Urothelium cell line (cell line): ENCODE measurements at regions not wholly inside any gene's neighbourhood (a gene's known extent, or its start where the extent isn't known, plus 50 kb on each side); places are given as distances from the start of the nearest gene placed in this dataset.
"Not testable (repeated sequence)": the region's sequence is repeated elsewhere in the genome, so short reads cannot be mapped to it uniquely, and the experiment has no call there.

Experiments used
- DNase-seq: peaks from one replicate; pipeline ENCODE4 v3.0.0; 2011; ENCODE audit warnings: low spot score, mixed read lengths
- FAIRE-seq: peaks from 2 replicates; lab custom pipeline; 2011; peaks lifted over from hg19 to GRCh38; lab: Jason Lieb, UNC

DNA sequence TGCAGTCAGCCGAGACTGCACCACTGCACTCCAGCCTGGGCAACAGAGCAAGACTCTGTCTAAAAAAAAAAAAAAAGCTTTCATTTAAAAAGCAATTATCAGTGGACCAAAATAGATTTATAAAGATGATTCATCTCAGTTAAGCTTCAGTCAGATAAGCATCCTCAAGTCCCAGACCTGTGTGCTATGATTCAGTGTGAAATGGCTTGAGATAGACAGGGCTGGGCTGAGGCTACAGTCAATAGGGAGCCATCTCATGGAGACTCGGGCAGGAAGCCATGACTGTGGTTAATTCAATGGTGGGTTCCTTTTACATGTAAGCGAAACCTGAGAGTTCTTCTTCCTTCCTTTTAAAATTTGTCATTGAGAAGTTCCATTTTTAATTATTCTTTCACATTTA lies 276.0 kb downstream of the TFAP2A start:
- FAIRE-seq, result no peak
- DNase-seq, result peak; percentile 32

DNA sequence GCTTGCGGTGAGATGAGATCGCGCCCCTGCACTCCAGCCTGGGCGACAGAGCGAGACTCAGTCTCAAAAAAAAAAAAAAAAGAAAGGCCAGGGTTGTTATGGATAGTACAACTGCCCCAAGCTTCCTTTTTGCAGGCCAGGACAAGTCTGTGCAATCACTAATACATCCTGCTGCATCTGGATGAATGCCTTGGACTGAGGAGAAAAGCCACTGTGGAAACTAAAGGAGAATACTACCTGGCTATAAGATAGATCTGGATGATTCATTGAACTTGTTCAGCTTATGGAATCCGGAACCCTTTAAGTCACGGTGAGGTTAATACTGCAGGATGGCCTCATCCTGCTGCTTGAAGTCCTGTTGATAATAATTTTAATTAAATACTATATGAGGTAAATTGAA lies 278.2 kb downstream of the TFAP2A start:
- DNase-seq (no peak), FAIRE-seq (no peak)

DNA sequence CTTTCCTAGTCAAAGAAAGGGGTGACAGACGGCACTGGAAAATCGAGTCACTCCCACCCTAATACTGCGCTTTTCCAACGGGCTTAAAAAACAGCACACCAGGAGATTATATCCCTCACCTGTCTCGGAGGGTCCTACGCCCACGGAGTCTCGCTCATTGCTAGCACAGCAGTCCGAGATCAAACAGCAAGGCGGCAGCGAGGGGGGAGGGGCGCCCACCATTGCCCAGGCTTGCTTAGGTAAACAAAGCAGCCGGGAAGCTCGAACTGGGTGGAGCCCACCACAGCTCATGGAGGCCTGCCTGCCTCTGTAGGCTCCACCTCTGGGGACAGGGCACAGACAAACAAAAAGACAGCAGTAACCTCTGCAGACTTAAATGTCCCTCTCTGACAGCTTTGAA lies 280.7 kb downstream of the TFAP2A start:
- not testable (repeated sequence) for FAIRE-seq

DNA sequence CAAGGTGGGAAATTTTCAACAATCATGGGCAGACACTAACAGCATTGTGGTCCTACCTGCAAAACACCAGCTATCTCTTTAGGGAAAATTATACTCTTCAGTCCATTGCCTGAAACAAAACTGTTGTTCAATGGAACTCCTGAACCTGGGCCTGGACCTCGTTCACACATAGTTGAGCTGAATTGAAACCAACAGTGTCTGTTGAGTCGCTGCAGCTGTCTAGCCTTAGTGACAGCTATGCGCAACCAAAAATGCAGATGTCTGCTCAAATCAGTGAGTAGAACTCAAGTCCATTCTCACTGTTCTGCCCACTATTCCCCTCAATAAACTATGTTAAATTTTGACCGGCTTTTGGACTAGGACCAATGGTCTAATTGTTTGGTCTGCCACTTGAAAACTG lies 286.2 kb downstream of the TFAP2A start:
- FAIRE-seq (no peak), DNase-seq (no peak)

More for the DNA sequence above, 280.7 kb downstream of the TFAP2A start:
- DNase-seq, result not testable (repeated sequence)

DNA sequence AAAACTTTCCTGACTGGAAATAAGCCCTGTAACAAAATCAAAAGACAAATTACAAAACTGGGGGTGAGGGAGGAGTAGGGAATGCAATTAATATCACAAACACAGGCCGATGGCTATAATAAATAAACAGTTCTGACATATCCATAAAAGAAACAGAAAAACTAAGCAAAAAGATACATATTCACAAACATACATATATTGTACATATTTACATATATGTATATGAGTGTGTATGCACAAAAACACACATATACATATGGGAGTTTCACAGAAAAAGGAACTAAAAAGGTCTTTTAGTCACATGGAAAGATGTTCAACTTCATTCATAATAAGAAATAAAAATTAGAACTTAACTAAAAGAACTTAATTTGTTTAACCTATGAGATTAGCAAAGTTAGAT lies 292.7 kb downstream of the TFAP2A start:
- FAIRE-seq, result no peak
- no peak for DNase-seq

DNA sequence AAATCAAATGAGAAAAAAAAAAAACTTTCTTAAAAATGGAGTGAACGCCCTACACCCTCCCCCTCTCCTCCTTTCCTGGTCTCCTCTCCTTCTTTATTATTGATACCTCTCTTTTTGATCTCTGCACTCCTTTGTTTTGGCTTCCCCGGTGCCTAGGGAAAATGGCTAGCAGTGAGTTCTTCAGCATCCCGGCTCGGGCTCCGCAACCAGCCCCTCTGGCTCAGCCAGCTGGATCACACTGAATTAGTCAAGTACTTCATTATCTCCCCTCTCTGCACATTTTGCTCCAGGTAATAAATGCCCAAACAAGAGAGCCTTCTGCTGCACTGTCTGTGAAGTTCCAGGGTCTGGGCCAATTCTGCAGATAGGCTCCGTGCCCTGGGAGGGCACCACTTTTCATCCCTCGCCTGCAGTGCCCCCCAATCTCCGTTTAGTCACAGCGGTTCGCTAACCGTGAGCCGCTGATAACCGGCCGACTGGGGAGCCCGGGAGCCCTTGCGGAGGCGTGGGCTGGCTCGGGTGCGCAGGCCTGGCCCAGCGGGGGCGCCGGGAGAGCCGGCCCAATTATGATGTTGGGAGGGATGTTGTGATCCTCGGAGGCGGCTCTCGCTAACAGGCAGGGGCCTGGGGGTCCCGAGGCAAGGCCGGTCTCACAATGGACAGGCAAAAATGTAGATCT lies 301.9 kb downstream of the TFAP2A start:
- no peak for FAIRE-seq
- DNase-seq, result no peak

DNA sequence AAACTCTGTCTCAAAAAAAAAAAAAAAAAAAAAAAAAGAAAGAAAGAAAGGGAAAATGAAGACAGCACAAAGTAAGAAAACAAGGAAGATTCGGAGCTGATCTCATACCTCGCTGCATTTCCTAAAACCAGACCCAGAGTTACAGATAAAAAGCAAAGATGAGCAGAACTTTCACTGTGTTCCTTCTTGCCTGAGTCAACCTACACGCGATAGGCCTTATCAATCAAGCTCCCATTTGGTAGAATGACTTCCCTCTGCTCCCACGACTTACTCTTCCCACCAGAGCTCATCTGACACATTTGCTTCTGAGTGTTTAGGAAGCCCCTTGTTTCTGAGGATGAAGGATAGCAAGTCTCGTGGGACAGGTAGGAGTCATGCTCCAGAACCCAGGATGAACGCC lies 302.9 kb downstream of the TFAP2A start:
- no peak for DNase-seq
- no peak for FAIRE-seq

DNA sequence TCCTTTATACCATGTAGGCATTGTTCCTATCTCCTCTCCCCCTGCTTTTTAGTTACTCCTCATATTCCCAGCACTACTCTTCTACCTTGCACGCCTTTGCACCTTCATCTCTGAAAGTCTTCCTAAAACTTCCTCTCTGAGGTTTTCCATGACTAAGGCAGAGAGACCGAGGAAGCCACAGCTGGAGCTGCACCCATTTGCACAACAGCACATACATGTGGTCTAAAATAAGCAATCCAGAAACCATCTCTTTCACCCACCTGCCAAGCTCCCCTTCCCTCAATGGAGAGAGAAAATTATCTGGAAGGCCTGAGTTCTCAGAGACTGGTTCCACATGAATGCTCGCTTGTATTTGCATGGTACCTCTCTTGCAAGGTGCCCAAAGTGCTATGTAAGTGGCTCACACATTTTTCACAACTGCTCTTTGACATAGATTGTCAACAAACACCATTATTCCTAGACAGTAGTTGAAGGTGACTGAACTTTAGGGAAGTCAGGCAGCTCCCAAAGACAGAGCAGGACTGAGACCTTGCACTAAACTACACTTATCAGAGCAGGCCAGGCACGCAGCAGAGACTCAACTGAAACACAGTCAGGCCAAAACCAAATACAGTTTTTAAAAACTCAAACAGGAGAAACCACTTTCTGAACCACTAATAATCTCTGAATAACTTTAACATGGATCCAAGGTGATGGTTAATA lies 313.2 kb downstream of the TFAP2A start:
- DNase-seq (no peak), FAIRE-seq (no peak)

DNA sequence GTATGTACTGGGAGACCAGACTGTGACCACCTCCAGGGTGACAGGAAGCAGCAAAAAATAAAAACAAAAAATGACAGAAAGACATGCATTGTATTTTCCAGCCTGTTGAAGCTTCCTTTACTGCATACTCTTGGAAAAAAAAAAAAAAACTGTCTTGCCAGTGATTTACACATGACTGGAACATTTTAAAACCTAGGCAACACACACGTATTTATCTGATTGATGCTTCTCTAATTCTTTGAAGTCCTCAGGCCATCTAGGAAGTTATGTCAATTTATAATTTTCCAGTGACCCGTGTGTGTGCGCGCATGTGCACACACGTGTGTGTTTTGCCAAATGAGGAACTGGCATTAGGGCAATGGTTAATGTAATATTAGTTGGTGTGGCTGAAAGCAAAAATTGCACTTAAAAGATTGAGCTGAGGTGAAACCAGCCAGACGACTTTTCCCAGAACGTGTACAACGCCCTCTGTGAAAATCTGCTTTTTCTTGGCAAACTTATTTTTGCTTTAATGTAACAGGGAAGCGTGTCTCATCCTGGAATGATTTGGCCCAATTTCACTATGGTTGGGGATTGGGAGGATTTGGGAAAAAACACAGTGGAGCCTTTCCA lies 315.2 kb downstream of the TFAP2A start:
- DNase-seq (no peak), FAIRE-seq (no peak)

DNA sequence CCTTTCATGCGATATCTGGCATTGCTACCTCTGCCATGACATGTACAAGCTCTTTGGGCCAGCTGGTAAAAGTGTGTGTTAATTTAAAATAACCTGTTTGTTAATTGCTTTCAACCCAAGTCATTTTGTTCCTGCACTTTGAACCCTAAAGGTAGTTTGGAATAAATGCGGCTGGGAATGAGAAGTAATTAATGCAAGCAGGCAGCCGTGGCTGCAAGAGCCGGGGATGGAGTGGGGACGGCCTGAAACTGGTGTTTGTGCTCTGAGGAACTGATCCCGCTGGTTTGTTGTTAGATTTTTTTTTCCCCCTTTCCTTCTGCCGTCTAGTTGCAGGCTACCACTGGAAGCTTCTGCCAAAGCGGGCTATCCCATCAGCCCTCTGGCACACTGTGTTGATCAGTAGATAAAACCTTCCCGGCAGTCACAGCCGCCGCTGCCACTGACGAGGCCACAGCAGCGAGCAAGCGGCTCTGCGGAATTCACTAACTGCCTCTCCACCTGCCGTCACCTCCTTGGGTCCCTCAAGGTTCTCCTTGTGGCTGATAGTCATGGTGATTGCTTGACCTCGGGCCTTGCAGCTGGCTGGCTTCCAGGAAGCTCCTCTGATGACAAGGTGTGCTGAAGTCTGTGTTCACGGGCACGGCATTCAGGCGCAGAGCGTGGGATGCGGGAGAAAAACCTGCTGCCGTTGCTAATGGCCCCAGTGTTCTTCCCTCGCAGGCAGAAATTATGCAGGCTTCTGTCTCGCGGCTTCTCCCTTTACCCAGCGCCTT lies 315.9 kb downstream of the TFAP2A start:
- DNase-seq, result no peak
- no peak for FAIRE-seq

DNA sequence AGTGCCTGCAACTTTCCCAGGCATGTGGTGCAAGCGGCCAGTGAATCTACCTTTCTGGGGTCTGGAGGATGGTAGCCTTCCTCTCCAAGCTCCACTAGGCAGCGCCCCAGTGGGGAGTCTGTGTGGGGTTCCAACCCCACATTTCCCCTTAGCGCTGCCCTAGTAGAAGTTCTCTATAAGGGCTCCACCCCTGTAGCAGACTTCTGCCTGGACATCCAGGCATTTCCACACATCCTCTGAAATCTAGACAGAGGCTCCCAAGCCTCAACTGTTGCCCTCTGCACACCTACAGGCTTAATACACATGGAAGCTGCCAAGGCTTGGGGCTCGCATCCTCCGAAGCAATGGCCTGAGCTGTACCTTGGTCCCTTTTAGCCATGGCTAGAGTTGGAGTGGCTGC lies 321.6 kb downstream of the TFAP2A start:
- DNase-seq (no peak), FAIRE-seq (no peak)

DNA sequence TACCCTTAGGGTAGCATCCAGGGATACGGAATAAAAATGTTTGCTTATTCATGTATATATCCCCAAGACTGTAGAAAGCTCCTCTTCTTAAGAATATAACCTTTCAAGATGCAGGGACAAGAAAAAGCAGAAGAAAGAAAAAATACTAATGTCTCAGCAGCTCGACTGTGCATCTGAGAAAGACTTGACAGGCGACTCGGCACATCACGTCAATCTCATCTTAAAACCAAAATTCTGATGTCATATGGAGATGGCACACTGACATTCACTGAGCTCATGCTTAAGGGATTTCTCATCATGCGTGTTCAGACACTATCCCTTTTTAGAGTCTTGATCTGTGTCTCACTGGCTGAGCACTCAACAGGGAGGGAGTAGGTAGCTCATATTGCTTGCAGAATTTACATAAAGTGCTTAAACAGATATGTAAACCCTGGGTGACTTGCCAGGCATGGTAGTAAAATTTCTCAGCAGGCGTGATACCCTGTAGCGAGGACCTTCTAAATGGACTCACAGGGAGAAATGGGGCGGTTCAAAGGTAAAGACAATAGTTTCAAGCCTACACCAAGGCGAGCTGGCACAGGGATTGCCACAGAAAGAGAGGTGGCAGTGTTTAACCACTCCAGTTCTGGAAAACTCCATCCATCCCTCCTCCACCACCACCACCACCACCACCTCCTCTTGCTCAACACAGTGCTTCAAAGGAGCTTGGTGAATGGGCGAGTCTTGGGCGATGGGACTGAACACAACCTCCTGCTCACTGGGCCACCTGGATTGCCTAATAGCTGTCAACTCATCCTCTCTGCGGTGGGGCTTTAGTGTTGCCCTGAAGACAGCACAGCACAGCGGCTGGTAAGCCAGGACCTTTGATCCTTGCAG lies 330.5 kb downstream of the TFAP2A start:
- no peak for DNase-seq
- FAIRE-seq, result no peak

DNA sequence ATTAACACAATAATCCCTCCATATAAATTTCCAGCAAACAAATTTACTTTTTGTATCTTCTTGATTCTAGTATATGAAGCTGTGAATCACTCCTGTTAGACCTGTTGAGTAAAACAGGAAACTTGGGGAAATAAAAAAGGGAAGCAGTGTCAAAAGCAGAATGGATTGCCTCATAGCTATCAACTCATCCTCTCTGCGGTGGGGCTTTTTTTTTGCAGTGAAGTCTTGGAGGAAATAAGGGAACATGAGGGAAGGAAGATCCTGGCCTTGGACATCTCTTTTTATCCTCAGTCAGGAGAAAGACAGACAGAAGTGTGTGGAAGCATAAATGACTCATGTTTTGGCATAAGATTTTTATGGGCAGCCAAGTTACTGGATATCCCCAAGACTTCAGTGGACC lies 332.5 kb downstream of the TFAP2A start:
- DNase-seq (no peak), FAIRE-seq (no peak)

DNA sequence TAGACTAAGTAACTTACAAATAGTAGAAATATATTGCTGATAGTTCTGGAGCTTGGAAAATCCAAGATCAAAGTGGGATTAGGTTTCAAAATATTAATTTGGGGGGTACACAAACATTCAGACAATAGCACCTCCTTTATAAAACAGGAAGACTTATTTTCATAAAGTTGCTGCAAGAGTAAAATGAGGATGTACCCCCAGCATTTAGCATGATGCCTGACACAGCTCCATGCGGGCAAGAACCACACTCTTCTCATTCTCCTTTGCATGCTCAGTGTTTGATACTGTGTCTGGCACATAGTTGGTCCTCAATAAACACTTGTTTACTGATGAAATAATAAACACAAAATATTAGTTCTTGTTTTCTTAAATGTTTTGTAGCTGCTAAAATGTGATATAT lies 332.9 kb downstream of the TFAP2A start:
- FAIRE-seq (no peak), DNase-seq (no peak)

DNA sequence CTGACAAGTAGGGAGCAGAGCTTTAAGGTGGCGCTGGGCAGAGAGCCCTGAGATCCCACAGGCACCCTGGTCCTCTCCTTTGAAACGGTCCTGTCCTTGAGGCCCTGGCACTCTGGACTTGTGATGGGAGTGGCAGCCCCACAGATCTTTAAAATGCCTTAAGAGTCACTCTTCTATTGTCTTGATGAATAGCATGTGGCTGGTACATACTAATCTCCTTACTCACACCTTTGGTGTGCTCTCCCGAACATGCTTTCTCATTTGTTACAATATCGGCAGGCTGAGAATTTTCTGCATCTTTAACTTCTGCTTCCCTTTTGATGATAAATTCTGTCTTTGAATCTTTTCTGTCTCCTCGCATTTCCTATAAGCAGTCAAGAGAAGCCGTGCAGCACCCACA lies 333.8 kb downstream of the TFAP2A start:
- DNase-seq (no peak), FAIRE-seq (no peak)

DNA sequence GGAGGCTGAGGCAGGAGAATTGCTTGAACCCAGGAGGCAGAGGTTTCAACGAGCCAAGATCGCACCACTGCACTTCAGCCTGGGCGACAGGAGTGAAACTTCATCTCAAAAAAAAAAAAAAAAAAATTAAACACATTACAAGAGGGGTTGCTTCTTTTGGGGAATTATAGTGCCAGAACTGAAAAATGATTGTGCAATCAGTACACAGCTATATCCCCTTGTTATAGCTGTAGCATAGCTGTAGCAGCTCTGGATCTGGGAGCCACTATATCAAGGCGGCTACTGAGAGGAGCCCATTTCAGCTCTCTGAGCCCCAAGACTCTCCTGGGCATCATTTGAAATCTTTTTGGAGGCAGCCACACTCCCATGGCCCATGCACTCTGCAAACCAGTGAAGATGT lies 334.3 kb downstream of the TFAP2A start:
- FAIRE-seq (no peak), DNase-seq (no peak)

DNA sequence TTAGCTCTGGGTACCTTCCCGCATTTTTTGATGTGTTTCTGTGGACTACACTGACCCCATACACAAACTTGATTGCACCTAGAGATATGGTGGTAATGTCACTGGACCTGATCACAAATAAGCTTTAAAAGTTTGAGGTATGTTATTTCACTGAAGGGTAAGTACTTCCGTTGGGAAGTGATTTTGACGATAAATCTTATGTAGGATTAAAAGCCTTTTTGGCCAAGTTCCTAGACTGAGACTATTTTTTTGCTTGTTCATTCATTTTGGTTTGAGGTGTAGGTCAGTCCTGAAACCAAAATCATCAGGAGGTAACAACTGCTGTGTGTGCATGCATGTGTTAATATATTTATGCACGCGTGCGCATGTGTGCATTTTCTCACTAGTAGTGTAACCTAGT lies 336.3 kb downstream of the TFAP2A start:
- DNase-seq (no peak), FAIRE-seq (no peak)

DNA sequence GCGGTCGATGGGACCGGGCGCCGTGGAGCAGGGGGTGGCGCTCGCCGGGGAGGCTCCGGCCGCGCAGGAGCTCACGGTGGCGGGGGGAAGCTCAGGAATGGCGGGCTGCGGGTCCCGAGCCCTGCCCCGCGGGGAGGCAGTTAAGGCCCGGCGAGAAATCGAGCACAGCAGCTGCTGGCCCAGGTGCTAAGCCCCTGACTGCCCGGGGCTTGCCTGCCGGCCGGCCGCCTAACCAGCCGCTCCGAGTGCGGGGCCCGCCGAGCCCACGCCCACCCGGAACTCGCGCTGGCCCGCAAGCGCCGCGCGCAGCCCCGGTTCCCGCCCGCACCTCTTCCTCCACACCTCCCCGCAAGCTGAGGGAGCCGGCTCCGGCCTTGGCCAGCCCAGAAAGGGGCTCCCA lies 340.1 kb downstream of the TFAP2A start:
- not testable (repeated sequence) for FAIRE-seq, DNase-seq

DNA sequence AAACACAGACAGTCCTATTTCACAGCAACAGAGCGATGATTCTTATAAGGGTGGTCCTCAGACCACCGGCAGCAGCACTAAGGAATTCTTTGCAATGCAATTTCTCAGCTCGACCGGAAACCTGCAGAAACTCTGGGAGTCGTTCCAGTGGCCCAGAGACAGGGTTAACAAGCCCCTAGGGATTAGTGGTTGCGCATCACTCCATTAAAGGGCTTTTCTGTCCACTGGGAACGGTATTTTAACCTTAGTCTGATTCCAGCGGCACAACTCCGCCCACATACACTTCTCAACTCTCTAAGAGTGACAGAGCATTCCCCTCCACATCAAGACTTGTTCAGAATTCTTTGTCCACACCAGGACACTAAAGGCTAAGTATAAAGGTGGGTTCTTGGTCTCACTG lies 341.5 kb downstream of the TFAP2A start:
- DNase-seq, result no peak
- no peak for FAIRE-seq

DNA sequence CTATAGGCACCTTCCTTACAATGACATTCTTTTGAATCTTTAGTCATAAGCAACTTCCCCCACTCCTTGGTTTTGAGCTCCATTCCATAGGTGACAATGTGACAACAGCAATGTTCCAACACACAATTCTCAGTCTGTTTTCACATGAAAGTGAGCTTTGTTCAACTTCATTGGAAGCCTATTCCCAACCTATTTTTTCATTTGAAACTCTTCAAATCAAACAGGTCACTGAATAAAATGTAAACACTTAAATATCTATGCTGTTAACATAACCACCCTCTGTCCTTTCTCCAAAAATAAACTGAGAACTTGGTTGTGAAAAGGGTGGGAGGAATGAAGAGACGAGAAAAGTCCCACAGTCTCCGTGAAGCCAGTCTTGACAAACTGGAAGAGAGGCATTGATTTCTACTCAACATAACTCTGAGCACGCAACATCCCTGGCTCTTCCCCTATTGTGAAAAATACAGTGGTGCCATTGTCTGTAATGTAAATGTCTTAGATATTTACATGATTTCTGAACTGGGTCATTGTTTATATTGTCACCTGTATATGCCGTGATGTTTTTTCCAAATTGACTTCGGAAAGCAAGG lies 343.1 kb downstream of the TFAP2A start:
- no peak for FAIRE-seq
- no peak for DNase-seq
